Lower lobe of right lung (tissue), 2 donors: ENCODE measurements at regions not wholly inside any gene's neighbourhood (a gene's known extent, or its start where the extent isn't known, plus 50 kb on each side); places are given as distances from the start of the nearest gene placed in this dataset.

Experiments used
- ATAC-seq, 2 donors: fragments of 200-7000 bp; cut with Tn5 transposase; one replicate each; pipeline ENCODE4 v1.9.1; 2020 to 2022; ENCODE audit warnings: mild to moderate bottlenecking in 2 of 2, moderate library complexity in 2 of 2
- DNase-seq: peaks from one replicate; pipeline ENCODE4 v3.0.0-alpha.2; 2020
- H3K27ac ChIP-seq: fragments of 200-600 bp; one replicate; pipeline ENCODE4 v1.8.0; 2022
- H3K27me3 ChIP-seq: fragments of 200-600 bp; one replicate; pipeline ENCODE4 v1.8.0; 2022; ENCODE audit warnings: low read depth
- H3K36me3 ChIP-seq: fragments of 200-600 bp; one replicate; pipeline ENCODE4 v1.8.0; 2022; ENCODE audit warnings: mild to moderate bottlenecking
- H3K4me1 ChIP-seq: fragments of 200-600 bp; one replicate; pipeline ENCODE4 v1.8.0; 2022
- H3K4me3 ChIP-seq: fragments of 200-600 bp; one replicate; pipeline ENCODE4 v1.8.0; 2022; ENCODE audit warnings: mild to moderate bottlenecking
- H3K9me3 ChIP-seq: fragments of 200-600 bp; one replicate; pipeline ENCODE4 v1.8.0; 2022
- intact Hi-C: fragments of 100-400 bp; cut with DNase I; formaldehyde crosslinking; loops from one replicate; pipeline ENCODE4 v1.11.0; 2022
- TF ChIP-seq, protein P1 (sequence below): fragments of 200-600 bp; IDR thresholded peaks from one replicate; pipeline ENCODE4 v1.8.0; 2022; ENCODE audit warnings: antibody characterized with exemption, mild to moderate bottlenecking
- donor health status: DM: no; HTN: yes; CAD: no; lungs with severe emphysema.

DNA sequence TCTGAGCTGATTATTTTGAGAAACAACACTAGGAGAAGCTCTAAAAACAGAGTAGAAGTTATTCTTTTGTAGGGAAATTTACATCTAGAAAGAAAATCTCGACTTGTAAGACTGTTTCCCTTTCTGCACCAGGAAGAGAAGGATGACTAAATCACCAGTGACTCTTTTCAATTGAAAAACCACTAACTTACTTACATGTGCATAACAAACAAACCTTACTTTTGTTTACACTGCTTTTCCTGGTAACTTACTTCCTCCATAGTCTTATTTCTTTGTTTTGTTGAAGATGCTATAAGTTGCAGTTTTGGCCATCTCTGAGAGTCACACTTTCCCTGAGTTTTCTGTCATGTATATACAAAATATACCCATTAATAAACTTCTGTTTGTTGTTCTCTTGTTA lies 293.6 kb upstream of the FAT4 start:
- no peaks in the 10 kb centered on the region for H3K36me3 ChIP-seq
- H3K27ac ChIP-seq: no peak overlapping the region
- ATAC-seq (no peak), DNase-seq (no peak)
- H3K4me3 ChIP-seq: no peak overlapping the region
- H3K9me3 ChIP-seq: no peaks in the 10 kb centered on the region
- H3K27me3 ChIP-seq: no peaks in the 10 kb centered on the region
- H3K4me1 ChIP-seq: no peaks in the 10 kb centered on the region
- intact Hi-C loops: no loop called here
- TF ChIP-seq, protein P1, sequence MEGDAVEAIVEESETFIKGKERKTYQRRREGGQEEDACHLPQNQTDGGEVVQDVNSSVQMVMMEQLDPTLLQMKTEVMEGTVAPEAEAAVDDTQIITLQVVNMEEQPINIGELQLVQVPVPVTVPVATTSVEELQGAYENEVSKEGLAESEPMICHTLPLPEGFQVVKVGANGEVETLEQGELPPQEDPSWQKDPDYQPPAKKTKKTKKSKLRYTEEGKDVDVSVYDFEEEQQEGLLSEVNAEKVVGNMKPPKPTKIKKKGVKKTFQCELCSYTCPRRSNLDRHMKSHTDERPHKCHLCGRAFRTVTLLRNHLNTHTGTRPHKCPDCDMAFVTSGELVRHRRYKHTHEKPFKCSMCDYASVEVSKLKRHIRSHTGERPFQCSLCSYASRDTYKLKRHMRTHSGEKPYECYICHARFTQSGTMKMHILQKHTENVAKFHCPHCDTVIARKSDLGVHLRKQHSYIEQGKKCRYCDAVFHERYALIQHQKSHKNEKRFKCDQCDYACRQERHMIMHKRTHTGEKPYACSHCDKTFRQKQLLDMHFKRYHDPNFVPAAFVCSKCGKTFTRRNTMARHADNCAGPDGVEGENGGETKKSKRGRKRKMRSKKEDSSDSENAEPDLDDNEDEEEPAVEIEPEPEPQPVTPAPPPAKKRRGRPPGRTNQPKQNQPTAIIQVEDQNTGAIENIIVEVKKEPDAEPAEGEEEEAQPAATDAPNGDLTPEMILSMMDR: no peak

DNA sequence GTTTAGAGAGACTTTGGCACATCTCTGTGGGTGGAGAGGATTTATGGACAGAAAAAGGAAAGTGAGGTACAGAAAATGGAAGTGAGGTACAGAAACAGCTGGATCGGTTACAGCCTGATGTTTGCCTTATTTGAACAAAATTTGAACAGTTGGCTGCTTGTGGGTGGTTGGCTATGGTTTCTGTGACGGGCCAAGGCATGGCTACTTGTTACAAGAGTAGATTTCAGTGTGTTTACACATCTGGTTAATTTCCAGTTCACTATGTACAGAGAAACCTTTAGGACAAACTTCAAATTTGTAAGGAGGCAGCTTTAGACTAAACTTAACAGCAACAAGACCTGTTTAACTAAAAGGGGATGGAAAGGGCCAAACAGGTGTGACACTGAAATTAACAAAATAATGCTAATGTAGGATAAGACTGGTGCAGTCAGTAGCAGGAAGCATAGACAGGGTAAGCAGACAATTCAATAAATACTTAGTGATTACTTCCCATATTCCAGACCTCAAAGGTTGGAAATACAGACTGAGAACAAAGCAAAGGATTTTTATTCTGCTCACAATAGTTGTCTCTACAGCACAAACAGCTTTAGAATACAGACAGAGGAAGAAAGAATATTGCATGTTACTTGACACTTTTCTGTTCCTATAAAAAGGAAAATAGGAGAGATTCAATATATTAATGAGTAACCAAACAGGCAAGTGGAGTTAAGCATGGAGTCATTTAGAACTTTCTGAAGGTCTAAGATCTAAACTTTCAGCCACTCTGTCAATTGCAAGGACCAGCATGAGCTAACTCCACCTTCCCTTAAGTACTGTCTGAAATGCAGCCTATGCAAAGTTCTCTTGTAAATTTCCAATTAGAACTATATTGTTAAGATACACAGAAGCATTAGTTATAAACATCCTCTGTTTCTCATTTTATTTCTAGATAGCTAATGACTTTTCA lies 294.4 kb upstream of the FAT4 start:
- no peaks in the 10 kb centered on the region for H3K4me1 ChIP-seq
- no peak overlapping the region for H3K27ac ChIP-seq
- no peak overlapping the region for H3K4me3 ChIP-seq
- peak in 1 of 2 donors; percentile 55 for ATAC-seq
- H3K9me3 ChIP-seq: no peaks in the 10 kb centered on the region
- H3K36me3 ChIP-seq: no peaks in the 10 kb centered on the region
- no peaks in the 10 kb centered on the region for H3K27me3 ChIP-seq
- no peak for DNase-seq
- TF ChIP-seq, protein P1: no peak
- intact Hi-C loops: no loop called here

DNA sequence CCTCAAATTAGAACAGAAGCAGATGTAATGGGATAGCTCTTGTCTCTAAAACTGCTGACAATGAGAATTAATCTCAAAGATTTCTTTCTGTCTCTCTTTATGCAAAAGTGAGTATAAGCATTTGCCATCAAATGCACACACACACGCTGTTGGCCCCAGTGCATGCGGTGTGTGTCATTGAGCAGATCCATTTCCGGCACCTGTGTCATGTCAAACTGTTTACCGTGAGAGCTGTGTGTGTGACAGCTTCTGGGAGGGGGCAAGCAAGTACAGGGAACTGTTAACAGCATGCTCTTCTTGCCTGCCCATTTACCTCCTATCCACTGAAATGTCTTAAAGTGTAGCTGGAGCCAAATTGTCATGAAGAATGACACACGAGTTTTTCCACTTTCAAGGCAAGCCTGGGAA lies 297.9 kb upstream of the FAT4 start:
- Histone ChIP-seq H3K27ac (no peak overlapping the region), H3K36me3 (no peaks in the 10 kb centered on the region), H3K4me1 (no peaks in the 10 kb centered on the region), H3K9me3 (no peaks in the 10 kb centered on the region), H3K4me3 (no peak overlapping the region), H3K27me3 (no peaks in the 10 kb centered on the region)
- TF ChIP-seq, protein P1: no peak
- ATAC-seq: no peak
- DNase-seq: no peak
- intact Hi-C loops: no loop called here

DNA sequence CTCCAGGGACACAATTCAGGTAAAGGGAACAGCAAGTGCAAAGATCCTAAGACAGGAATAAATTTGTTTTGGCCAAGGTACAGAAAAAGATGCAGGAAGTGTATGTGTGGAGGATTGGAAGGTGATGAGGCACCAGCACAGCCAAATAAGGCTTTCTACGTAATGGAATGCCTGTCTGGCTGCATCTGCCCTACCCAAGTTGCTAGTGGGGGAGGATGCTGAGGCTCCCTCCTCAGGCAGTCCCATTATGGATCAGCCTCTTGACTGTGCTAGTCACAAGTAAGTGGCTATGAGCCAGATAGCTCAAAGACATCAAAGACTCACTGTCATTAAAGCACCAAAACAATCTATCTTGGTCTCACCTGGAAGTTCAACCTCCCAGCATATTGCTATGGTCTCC lies 300.9 kb upstream of the FAT4 start:
- no peaks in the 10 kb centered on the region for H3K4me1 ChIP-seq
- TF ChIP-seq, protein P1: no peak
- ATAC-seq (no peak), DNase-seq (no peak)
- H3K36me3 ChIP-seq: no peaks in the 10 kb centered on the region
- intact Hi-C loops: no loop called here
- H3K4me3 ChIP-seq: no peak overlapping the region
- no peaks in the 10 kb centered on the region for H3K9me3 ChIP-seq
- no peak overlapping the region for H3K27ac ChIP-seq
- H3K27me3 ChIP-seq: no peaks in the 10 kb centered on the region

DNA sequence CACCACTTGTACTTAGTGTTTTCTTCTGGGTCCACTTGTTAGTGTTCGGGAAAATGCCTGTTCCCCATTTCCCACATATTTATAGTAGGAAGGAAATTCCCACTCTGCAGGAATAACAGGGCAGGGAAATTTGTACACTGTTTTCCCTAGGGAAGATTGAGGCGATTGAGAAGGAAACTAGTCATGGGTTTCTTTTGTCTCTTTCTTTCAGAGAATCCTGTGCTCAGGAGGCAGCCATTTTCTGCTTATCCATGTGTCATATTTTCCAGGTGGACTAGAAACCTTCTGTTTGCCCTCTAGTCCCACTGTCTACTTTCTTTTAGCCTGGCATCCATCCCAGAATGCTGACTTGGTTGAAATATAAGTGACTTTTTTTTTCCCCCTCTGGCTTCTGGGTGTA lies 299.1 kb upstream of the ANKRD50 start:
- Histone ChIP-seq H3K4me1 (no peaks in the 10 kb centered on the region), H3K9me3 (no peaks in the 10 kb centered on the region), H3K27me3 (no peaks in the 10 kb centered on the region), H3K36me3 (no peaks in the 10 kb centered on the region), H3K27ac (no peak overlapping the region), H3K4me3 (no peak overlapping the region)
- TF ChIP-seq, protein P1: no peak
- DNase-seq (no peak), ATAC-seq (no peak)
- intact Hi-C loops: no loop called here
